ENCODE measurements at regions not wholly inside any gene's neighbourhood (a gene's known extent, or its start where the extent isn't known, plus 50 kb on each side); places are given as distances from the start of the nearest gene placed in this dataset.

GRCh38 chrX:9327747-9328145 is 137.1 kb upstream of the TBL1X start:
- no peak overlapping the region for H3K27ac Mint-ChIP-seq
- no peaks in the 10 kb centered on the region for H3K36me3 ChIP-seq (replicated peaks in 1 of 2; ENCODE audit: control extremely low read depth in 1 of 2, control insufficient read depth in 1 of 2, extremely low read depth in 1 of 2, insufficient read depth in 2 of 2, low read length in 1 of 2)
- ATAC-seq (ENCODE audit: low read depth) (no peak), DNase-seq (no peak)
- 47% methylated on average over 3 of the region's 5 CpGs for WGBS (ENCODE audit: insufficient coverage)
- H3K4me3 Mint-ChIP-seq: no peak overlapping the region
- CTCF ChIA-PET: no interaction called here
- POLR2A ChIA-PET: no interaction called here
- peaks cover 0 to 5% (median 0%) of the 10 kb centered on the region in 3 donors for H3K9me3 ChIP-seq (ENCODE audit: control extremely low read depth in 1 of 3, control insufficient read depth in 2 of 3, insufficient read depth in 1 of 3, low read length in 2 of 3)
- no peak overlapping the region for H3K4me2 ChIP-seq (replicated peaks; ENCODE audit: low read depth, low read length, poor library complexity, severe bottlenecking)
- no peak overlapping the region for H2AFZ ChIP-seq (ENCODE audit: insufficient read depth, low read depth, low read length, poor library complexity, severe bottlenecking)
- H3K4me1 ChIP-seq (ENCODE audit: control insufficient read depth in 2 of 2, insufficient read depth in 2 of 2, low read length in 2 of 2): no peaks in the 10 kb centered on the region
- H3K9me3 Mint-ChIP-seq (ENCODE audit: insufficient read depth): peaks cover 3% of the 10 kb centered on the region
- H3K4me1 Mint-ChIP-seq: peaks cover 13% of the 10 kb centered on the region
- peaks cover 3% of the 10 kb centered on the region for H3K27me3 Mint-ChIP-seq
- TF ChIP-seq CTCF (IDR thresholded peaks at IDR 0.05): no peak
- no peaks in the 10 kb centered on the region for H3K79me2 ChIP-seq (ENCODE audit: control insufficient read depth, insufficient read depth, low read length)
- intact Hi-C loops (cut with micrococcal nuclease): no loop called here
- no peak overlapping the region for H3K27ac ChIP-seq (ENCODE audit: low read length in 2 of 2)
- H4K20me1 ChIP-seq (ENCODE audit: control insufficient read depth, insufficient read depth, low read length, poor library complexity, severe bottlenecking): no peaks in the 10 kb centered on the region
- H3K4me3 ChIP-seq (ENCODE audit: control extremely low read depth in 1 of 5, extremely low read depth in 1 of 5, insufficient read depth in 1 of 5, low read depth in 2 of 5, low read length in 4 of 5): no peak overlapping the region
- no peak overlapping the region for H3K9ac ChIP-seq (ENCODE audit: low read length)
- H3K27me3 ChIP-seq (replicated peaks in 1 of 4; ENCODE audit: control extremely low read depth in 1 of 4, control insufficient read depth in 3 of 4, insufficient read depth in 4 of 4, low read length in 3 of 4): no peaks in the 10 kb centered on the region

GRCh38 chrX:9329056-9329455 is 135.8 kb upstream of the TBL1X start:
- Histone ChIP-seq H4K20me1 (ENCODE audit: control insufficient read depth, insufficient read depth, low read length, poor library complexity, severe bottlenecking) (no peaks in the 10 kb centered on the region), H3K4me2 (replicated peaks; ENCODE audit: low read depth, low read length, poor library complexity, severe bottlenecking) (no peak overlapping the region), H3K9ac (ENCODE audit: low read length) (no peak overlapping the region), H3K27me3 (replicated peaks in 1 of 4; ENCODE audit: control extremely low read depth in 1 of 4, control insufficient read depth in 3 of 4, insufficient read depth in 4 of 4, low read length in 3 of 4) (no peaks in the 10 kb centered on the region), H2AFZ (ENCODE audit: insufficient read depth, low read depth, low read length, poor library complexity, severe bottlenecking) (no peak overlapping the region), H3K27ac (ENCODE audit: low read length in 2 of 2) (no peak overlapping the region), H3K4me1 (ENCODE audit: control insufficient read depth in 2 of 2, insufficient read depth in 2 of 2, low read length in 2 of 2) (no peaks in the 10 kb centered on the region), H3K79me2 (ENCODE audit: control insufficient read depth, insufficient read depth, low read length) (no peaks in the 10 kb centered on the region), H3K9me3 (ENCODE audit: control extremely low read depth in 1 of 3, control insufficient read depth in 2 of 3, insufficient read depth in 1 of 3, low read length in 2 of 3) (peaks cover 0 to 5% (median 0%) of the 10 kb centered on the region in 3 donors), H3K4me3 (ENCODE audit: control extremely low read depth in 1 of 5, extremely low read depth in 1 of 5, insufficient read depth in 1 of 5, low read depth in 2 of 5, low read length in 4 of 5) (no peak overlapping the region), H3K36me3 (replicated peaks in 1 of 2; ENCODE audit: control extremely low read depth in 1 of 2, control insufficient read depth in 1 of 2, extremely low read depth in 1 of 2, insufficient read depth in 2 of 2, low read length in 1 of 2) (no peaks in the 10 kb centered on the region)
- Mint-ChIP-seq H3K27me3 (peaks cover 3% of the 10 kb centered on the region), H3K9me3 (ENCODE audit: insufficient read depth) (peaks cover 3% of the 10 kb centered on the region), H3K4me1 (peaks cover 13% of the 10 kb centered on the region), H3K27ac (no peak overlapping the region), H3K4me3 (no peak overlapping the region)
- TF ChIP-seq EZH2 (IDR thresholded peaks at IDR 0.05; ENCODE audit: borderline replicate concordance, insufficient read depth, low read depth, low read length, poor library complexity, severe bottlenecking): no peak
- no peak for TF ChIP-seq CTCF (IDR thresholded peaks at IDR 0.05)
- CTCF ChIA-PET: no interaction called here
- POLR2A ChIA-PET: no interaction called here
- no peak for DNase-seq
- 90% methylated on average over 2 of the region's 5 CpGs for WGBS (ENCODE audit: insufficient coverage)
- ATAC-seq (ENCODE audit: low read depth): no peak
- intact Hi-C loops (cut with micrococcal nuclease): no loop called here

All from B cell (primary cell).